ENCODE measurements at regions not wholly inside any gene's neighbourhood (a gene's known extent, or its start where the extent isn't known, plus 50 kb on each side); places are given as distances from the start of the nearest gene placed in this dataset.

GRCh38 chr13:78029901-78030300, 111.3 kb upstream of the EDNRB start:
- TF ChIP-seq CTCF (IDR thresholded peaks at IDR 0.05) (no peak), POLR2A (IDR thresholded peaks at IDR 0.05) (no peak)
- 92% methylated on average over 6 of the region's 6 CpGs for WGBS, 2 donors
- H3K27me3 ChIP-seq, result no peaks in the 10 kb centered on the region
- H3K9me3 ChIP-seq, result no peaks in the 10 kb centered on the region
- no peaks in the 10 kb centered on the region for H3K36me3 ChIP-seq (ENCODE audit: low read depth, missing control alignments)
- intact Hi-C loops (cut with DNase I; ENCODE audit: low total_unique reads), result no loop called here
- no peak overlapping the region for H3K27ac ChIP-seq
- no peaks in the 10 kb centered on the region for H3K4me1 ChIP-seq
- no peak for DNase-seq
- H3K4me3 ChIP-seq, result no peak overlapping the region

- WGBS, 2 donors, result 95 to 96% methylated on average over 1 of the region's 1 CpG
- no peak overlapping the region for H3K27ac ChIP-seq
- no peak for TF ChIP-seq CTCF (IDR thresholded peaks at IDR 0.05)
- TF ChIP-seq POLR2A (IDR thresholded peaks at IDR 0.05), result no peak
These were observed 110.3 kb upstream of the EDNRB start for GRCh38 chr13:78028960-78029359.

GRCh38 chr13:78024996-78025395, 106.4 kb upstream of the EDNRB start:
- Histone ChIP-seq H3K4me1 (no peaks in the 10 kb centered on the region), H3K36me3 (ENCODE audit: low read depth, missing control alignments) (no peaks in the 10 kb centered on the region), H3K4me3 (no peak overlapping the region), H3K27ac (no peak overlapping the region), H3K9me3 (no peaks in the 10 kb centered on the region), H3K27me3 (no peaks in the 10 kb centered on the region)
- no peak for TF ChIP-seq CTCF (IDR thresholded peaks at IDR 0.05)
- no peak for TF ChIP-seq POLR2A (IDR thresholded peaks at IDR 0.05)
- DNase-seq, result no peak
- intact Hi-C loops (cut with DNase I; ENCODE audit: low total_unique reads), result no loop called here

More at GRCh38 chr13:78028960-78029359, 110.3 kb upstream of the EDNRB start:
- no peak for DNase-seq
- intact Hi-C loops (cut with DNase I; ENCODE audit: low total_unique reads), result no loop called here
- no peaks in the 10 kb centered on the region for H3K36me3 ChIP-seq (ENCODE audit: low read depth, missing control alignments)
- no peaks in the 10 kb centered on the region for H3K4me1 ChIP-seq
- no peaks in the 10 kb centered on the region for H3K9me3 ChIP-seq
- H3K27me3 ChIP-seq, result no peaks in the 10 kb centered on the region
- no peak overlapping the region for H3K4me3 ChIP-seq

- Histone ChIP-seq H3K27ac (no peak overlapping the region), H3K9me3 (no peaks in the 10 kb centered on the region), H3K4me1 (no peaks in the 10 kb centered on the region), H3K36me3 (ENCODE audit: low read depth, missing control alignments) (no peaks in the 10 kb centered on the region), H3K4me3 (no peak overlapping the region), H3K27me3 (no peaks in the 10 kb centered on the region)
- WGBS, 2 donors, result 87 to 89% methylated on average over 2 of the region's 2 CpGs
- TF ChIP-seq POLR2A (IDR thresholded peaks at IDR 0.05) (no peak), CTCF (IDR thresholded peaks at IDR 0.05) (no peak)
- intact Hi-C loops (cut with DNase I; ENCODE audit: low total_unique reads), result no loop called here
- DNase-seq, result peak; percentile 18
These were observed 103.7 kb upstream of the EDNRB start for GRCh38 chr13:78022164-78022877.

- Histone ChIP-seq H3K27me3 (no peaks in the 10 kb centered on the region), H3K4me1 (no peaks in the 10 kb centered on the region), H3K27ac (no peak overlapping the region), H3K9me3 (no peaks in the 10 kb centered on the region), H3K4me3 (no peak overlapping the region), H3K36me3 (ENCODE audit: low read depth, missing control alignments) (no peaks in the 10 kb centered on the region)
- TF ChIP-seq CTCF (IDR thresholded peaks at IDR 0.05) (no peak), POLR2A (IDR thresholded peaks at IDR 0.05) (no peak)
- WGBS, 2 donors, result 49% methylated on average over 7 of the region's 7 CpGs
- intact Hi-C loops (cut with DNase I; ENCODE audit: low total_unique reads), result no loop called here
- no peak for DNase-seq
These were observed 102.2 kb upstream of the EDNRB start for GRCh38 chr13:78020861-78021260.
